WTC11 (cell line): ENCODE measurements at regions not wholly inside any gene's neighbourhood (a gene's known extent, or its start where the extent isn't known, plus 50 kb on each side); places are given as distances from the start of the nearest gene placed in this dataset.

Experiments
- ATAC-seq: fragments of 200-7000 bp; cut with Tn5 transposase; 2 replicates; pipeline ENCODE4 v1.10.0; 2021; ENCODE audit warnings: mild to moderate bottlenecking, moderate library complexity
- CTCF ChIA-PET: fragments of 300-600 bp; sonication (Branson Sonifier 250); formaldehyde crosslinking; loops from one replicate; lab custom pipeline; 2021; ENCODE audit warnings: antibody characterized with exemption; lab: Charles Lee
- POLR2A ChIA-PET: fragments of 350-600 bp; sonication (Branson Sonifier 250); formaldehyde crosslinking; loops from one replicate; lab custom pipeline; 2021; ENCODE audit warnings: antibody characterized with exemption; lab: Charles Lee
- DNase-seq: peaks from one replicate; pipeline ENCODE4 v3.0.0; 2021; ENCODE audit warnings: low spot score
- H3K27ac Mint-ChIP-seq: 2 replicates; pipeline ENCODE4 v1.8.0; 2021; ENCODE audit warnings: mixed read lengths
- H3K27me3 Mint-ChIP-seq: 2 replicates; pipeline ENCODE4 v1.8.0; 2021; ENCODE audit warnings: low read depth, mild to moderate bottlenecking, moderate library complexity, mixed read lengths
- H3K36me3 Mint-ChIP-seq: 2 replicates; pipeline ENCODE4 v1.8.0; 2021; ENCODE audit warnings: mixed read lengths
- H3K4me1 Mint-ChIP-seq: 2 replicates; pipeline ENCODE4 v1.8.0; 2022; ENCODE audit warnings: mixed read lengths
- H3K4me3 Mint-ChIP-seq: 2 replicates; pipeline ENCODE4 v1.8.0; 2021; ENCODE audit warnings: mild to moderate bottlenecking, moderate library complexity, mixed read lengths
- H3K9me3 Mint-ChIP-seq: 2 replicates; pipeline ENCODE4 v1.8.0; 2021; ENCODE audit warnings: mixed read lengths
- EMX1 ChIP-seq: fragments of 250-450 bp; sonication (Bioruptor Pico); IDR thresholded peaks from 2 replicates; pipeline ENCODE4 v1.8.0; 2021; ENCODE audit warnings: mild to moderate bottlenecking
- ERG ChIP-seq: fragments of 250-450 bp; sonication (Bioruptor Pico); IDR thresholded peaks from 2 replicates; pipeline ENCODE4 v1.8.0; 2021; ENCODE audit warnings: mild to moderate bottlenecking
- ESRRA ChIP-seq: sonication (generic); formaldehyde crosslinking; IDR thresholded peaks from 2 replicates; pipeline ENCODE4 v1.8.1; 2022; ENCODE audit warnings: mild to moderate bottlenecking, missing genetic modification reagents, borderline replicate concordance
- HMGA2 ChIP-seq: fragments of 250-450 bp; sonication (Bioruptor Pico); IDR thresholded peaks from 2 replicates; pipeline ENCODE4 v1.4.0; 2021; ENCODE audit warnings: mild to moderate bottlenecking, moderate library complexity
- JUN ChIP-seq: sonication (generic); formaldehyde crosslinking; IDR thresholded peaks from 2 replicates; pipeline ENCODE4 v1.8.0; 2023; ENCODE audit warnings: mild to moderate bottlenecking, missing genetic modification reagents
- MXD4 ChIP-seq: fragments of 250-450 bp; sonication (Bioruptor Pico); IDR thresholded peaks from 2 replicates; pipeline ENCODE4 v1.8.0; 2021; ENCODE audit warnings: mild to moderate bottlenecking, moderate library complexity, borderline replicate concordance
- MYBL2 ChIP-seq: sonication (generic); formaldehyde crosslinking; IDR thresholded peaks from 2 replicates; pipeline ENCODE4 v1.8.1; 2023; ENCODE audit warnings: mild to moderate bottlenecking, moderate library complexity, missing genetic modification reagents
- NFE2L1 ChIP-seq: sonication (generic); formaldehyde crosslinking; IDR thresholded peaks from 2 replicates; pipeline ENCODE4 v1.8.1; 2023; ENCODE audit warnings: missing genetic modification reagents
- PREB ChIP-seq: sonication (generic); formaldehyde crosslinking; IDR thresholded peaks from 2 replicates; pipeline ENCODE4 v1.8.1; 2022; ENCODE audit warnings: mild to moderate bottlenecking, missing genetic modification reagents, moderate library complexity, borderline replicate concordance
- PRRX2 ChIP-seq: fragments of 250-450 bp; sonication (Bioruptor Pico); IDR thresholded peaks from 2 replicates; pipeline ENCODE4 v1.8.0; 2021; ENCODE audit warnings: mild to moderate bottlenecking
- SMAD3 ChIP-seq: sonication (generic); formaldehyde crosslinking; IDR thresholded peaks from 2 replicates; pipeline ENCODE4 v1.8.0; 2022; ENCODE audit warnings: missing genetic modification reagents, mild to moderate bottlenecking, borderline replicate concordance
- SP1 ChIP-seq: sonication (generic); formaldehyde crosslinking; conservative IDR thresholded peaks from 2 replicates; pipeline ENCODE4 v1.8.1; 2022; ENCODE audit warnings: missing genetic modification reagents
- TEAD4 ChIP-seq: sonication (generic); formaldehyde crosslinking; IDR thresholded peaks from 2 replicates; pipeline ENCODE4 v1.8.0; 2022; ENCODE audit warnings: mild to moderate bottlenecking, missing genetic modification reagents
- ZNF138 ChIP-seq: sonication (generic); formaldehyde crosslinking; conservative IDR thresholded peaks from 2 replicates; pipeline ENCODE4 v1.8.1; 2022; ENCODE audit warnings: mild to moderate bottlenecking, moderate library complexity, missing genetic modification reagents
- ZNF219 ChIP-seq: sonication (generic); formaldehyde crosslinking; IDR thresholded peaks from 2 replicates; pipeline ENCODE4 v1.8.0; 2023; ENCODE audit warnings: missing genetic modification reagents, mild to moderate bottlenecking, borderline replicate concordance
- ZNF416 ChIP-seq: fragments of 250-450 bp; sonication (Bioruptor Pico); IDR thresholded peaks from 2 replicates; pipeline ENCODE4 v1.9.0; 2021; ENCODE audit warnings: mild to moderate bottlenecking, inconsistent platforms
- ZSCAN18 ChIP-seq: fragments of 250-450 bp; sonication (Bioruptor Pico); IDR thresholded peaks from 2 replicates; pipeline ENCODE4 v2.1.2; 2022; ENCODE audit warnings: mild to moderate bottlenecking, moderate library complexity
- TF ChIP-seq, protein P1 (sequence below): sonication (generic); formaldehyde crosslinking; conservative IDR thresholded peaks from 2 replicates; pipeline ENCODE4 v1.8.1; 2022; ENCODE audit warnings: mild to moderate bottlenecking, missing genetic modification reagents
- TF ChIP-seq, protein P2 (sequence below): sonication (generic); formaldehyde crosslinking; IDR thresholded peaks from 2 replicates; pipeline ENCODE4 v1.8.1; 2023; ENCODE audit warnings: mild to moderate bottlenecking, missing genetic modification reagents, moderate library complexity
- TF ChIP-seq, protein P3 (sequence below): sonication (generic); formaldehyde crosslinking; IDR thresholded peaks from 2 replicates; pipeline ENCODE4 v1.8.0; 2023; ENCODE audit warnings: mild to moderate bottlenecking, missing genetic modification reagents

- Mint-ChIP-seq H3K4me1 (no peaks in the 10 kb centered on the region), H3K27ac (no peak overlapping the region), H3K27me3 (no peaks in the 10 kb centered on the region), H3K36me3 (no peaks in the 10 kb centered on the region), H3K4me3 (no peak overlapping the region), H3K9me3 (peaks cover 17% of the 10 kb centered on the region)
- DNase-seq, result no peak
- TF ChIP-seq PRRX2 (CRISPR knock-in tag) (no peak), ESRRA (CRISPR knock-in tag) (no peak), MXD4 (no peak), JUN (CRISPR knock-in tag) (no peak), ZNF219 (no peak), SP1 (CRISPR knock-in tag) (no peak), ZSCAN18 (CRISPR knock-in tag) (no peak), NFE2L1 (no peak), TEAD4 (CRISPR knock-in tag) (no peak), MYBL2 (CRISPR knock-in tag) (no peak), EMX1 (CRISPR knock-in tag) (no peak), HMGA2 (CRISPR knock-in tag) (no peak), PREB (CRISPR knock-in tag) (no peak), ERG (CRISPR knock-in tag) (no peak), ZNF138 (CRISPR knock-in tag) (no peak), SMAD3 (CRISPR knock-in tag) (no peak), ZNF416 (CRISPR knock-in tag) (no peak)
- TF ChIP-seq, protein P1, sequence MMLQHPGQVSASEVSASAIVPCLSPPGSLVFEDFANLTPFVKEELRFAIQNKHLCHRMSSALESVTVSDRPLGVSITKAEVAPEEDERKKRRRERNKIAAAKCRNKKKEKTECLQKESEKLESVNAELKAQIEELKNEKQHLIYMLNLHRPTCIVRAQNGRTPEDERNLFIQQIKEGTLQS (CRISPR knock-in tag), result no peak
- TF ChIP-seq, protein P2, sequence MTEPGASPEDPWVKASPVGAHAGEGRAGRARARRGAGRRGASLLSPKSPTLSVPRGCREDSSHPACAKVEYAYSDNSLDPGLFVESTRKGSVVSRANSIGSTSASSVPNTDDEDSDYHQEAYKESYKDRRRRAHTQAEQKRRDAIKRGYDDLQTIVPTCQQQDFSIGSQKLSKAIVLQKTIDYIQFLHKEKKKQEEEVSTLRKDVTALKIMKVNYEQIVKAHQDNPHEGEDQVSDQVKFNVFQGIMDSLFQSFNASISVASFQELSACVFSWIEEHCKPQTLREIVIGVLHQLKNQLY (CRISPR knock-in tag), result no peak
- TF ChIP-seq, protein P3, sequence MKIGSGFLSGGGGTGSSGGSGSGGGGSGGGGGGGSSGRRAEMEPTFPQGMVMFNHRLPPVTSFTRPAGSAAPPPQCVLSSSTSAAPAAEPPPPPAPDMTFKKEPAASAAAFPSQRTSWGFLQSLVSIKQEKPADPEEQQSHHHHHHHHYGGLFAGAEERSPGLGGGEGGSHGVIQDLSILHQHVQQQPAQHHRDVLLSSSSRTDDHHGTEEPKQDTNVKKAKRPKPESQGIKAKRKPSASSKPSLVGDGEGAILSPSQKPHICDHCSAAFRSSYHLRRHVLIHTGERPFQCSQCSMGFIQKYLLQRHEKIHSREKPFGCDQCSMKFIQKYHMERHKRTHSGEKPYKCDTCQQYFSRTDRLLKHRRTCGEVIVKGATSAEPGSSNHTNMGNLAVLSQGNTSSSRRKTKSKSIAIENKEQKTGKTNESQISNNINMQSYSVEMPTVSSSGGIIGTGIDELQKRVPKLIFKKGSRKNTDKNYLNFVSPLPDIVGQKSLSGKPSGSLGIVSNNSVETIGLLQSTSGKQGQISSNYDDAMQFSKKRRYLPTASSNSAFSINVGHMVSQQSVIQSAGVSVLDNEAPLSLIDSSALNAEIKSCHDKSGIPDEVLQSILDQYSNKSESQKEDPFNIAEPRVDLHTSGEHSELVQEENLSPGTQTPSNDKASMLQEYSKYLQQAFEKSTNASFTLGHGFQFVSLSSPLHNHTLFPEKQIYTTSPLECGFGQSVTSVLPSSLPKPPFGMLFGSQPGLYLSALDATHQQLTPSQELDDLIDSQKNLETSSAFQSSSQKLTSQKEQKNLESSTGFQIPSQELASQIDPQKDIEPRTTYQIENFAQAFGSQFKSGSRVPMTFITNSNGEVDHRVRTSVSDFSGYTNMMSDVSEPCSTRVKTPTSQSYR (CRISPR knock-in tag), result no peak
- POLR2A ChIA-PET, result no interaction called here
- ATAC-seq, result no peak
- CTCF ChIA-PET, result no interaction called here
Observed at GRCh38 chr1:193318347-193318746, 131.9 kb upstream of the B3GALT2 start.
